Upper lobe of left lung (tissue), 4 donors: ENCODE measurements at regions not wholly inside any gene's neighbourhood (a gene's known extent, or its start where the extent isn't known, plus 50 kb on each side); places are given as distances from the start of the nearest gene placed in this dataset.

Experiments
- CTCF ChIP-seq, 6 experiments: fragments of 450-650 bp in 4 of 6; fragments of 200-600 bp in 2 of 6; sonication (generic) in 2 of 6; IDR thresholded peaks; one replicate each; pipeline ENCODE4 v1.5.1; 2016 to 2019; ENCODE audit warnings: antibody characterized with exemption in 6 of 6
- EP300 ChIP-seq, 4 donors: sonication (generic); formaldehyde crosslinking; IDR thresholded peaks; one replicate each; pipeline ENCODE4 v1.5.1; 2017; ENCODE audit warnings: antibody characterized with exemption in 4 of 4, control low read depth in 2 of 4
- POLR2A ChIP-seq, 4 donors: fragments of 450-650 bp; IDR thresholded peaks; one replicate each; pipeline ENCODE4 v1.5.1; 2016 to 2017; ENCODE audit warnings: antibody characterized with exemption in 4 of 4, mild to moderate bottlenecking in 2 of 4

- TF ChIP-seq CTCF (IDR thresholded peaks at IDR 0.05) (peak; percentile 27 to 68 (median 54)), POLR2A (IDR thresholded peaks at IDR 0.05) (no peak), EP300 (IDR thresholded peaks at IDR 0.05) (no peak)
Measured at GRCh38 chr6:140921366-140922226, 1211.1 kb upstream of the GJE1 start.
